BLaER1 treated with 17β-estradiol and CSF1 and Interleukin-3, amounts not matched to agents 10 nM and 100 nM (cell line): ENCODE measurements at regions not wholly inside any gene's neighbourhood (a gene's known extent, or its start where the extent isn't known, plus 50 kb on each side); places are given as distances from the start of the nearest gene placed in this dataset.

ENCODE experiments used
- H3K27ac ChIP-seq, 11 experiments: shearing (Covaris generic); formaldehyde crosslinking; 2 replicates each; pipeline ENCODE4 v1.8.1; 2022
- H3K27me3 ChIP-seq, 11 experiments: shearing (Covaris generic); formaldehyde crosslinking; 2 replicates each; pipeline ENCODE4 v1.8.1; 2022
- H3K36me3 ChIP-seq, 11 experiments: shearing (Covaris generic); formaldehyde crosslinking; 2 replicates each; pipeline ENCODE4 v1.8.1; 2022
- H3K4me1 ChIP-seq, 10 experiments: shearing (Covaris generic); formaldehyde crosslinking; 2 replicates each; pipeline ENCODE4 v1.8.1; 2022
- H3K4me2 ChIP-seq, 11 experiments: shearing (Covaris generic); formaldehyde crosslinking; 2 replicates each; pipeline ENCODE4 v1.8.1; 2022
- H3K4me3 ChIP-seq, 10 experiments: shearing (Covaris generic); formaldehyde crosslinking; 2 replicates each; pipeline ENCODE4 v1.8.1; 2022
- H3K9ac ChIP-seq, 11 experiments: shearing (Covaris generic); formaldehyde crosslinking; 2 replicates each; pipeline ENCODE4 v1.8.1; 2022
- H3K9me3 ChIP-seq, 11 experiments: shearing (Covaris generic); formaldehyde crosslinking; replicated peaks in 1 of 11; 2 replicates each; pipeline ENCODE4 v1.8.1; 2022
- H4K20me1 ChIP-seq, 11 experiments: shearing (Covaris generic); formaldehyde crosslinking; 2 replicates each; pipeline ENCODE4 v1.8.1; 2022
- Cebpa-rat ChIP-seq, 11 experiments: shearing (Covaris generic); IDR thresholded peaks; 2 replicates each; pipeline ENCODE4 v1.8.1; 2022

DNA sequence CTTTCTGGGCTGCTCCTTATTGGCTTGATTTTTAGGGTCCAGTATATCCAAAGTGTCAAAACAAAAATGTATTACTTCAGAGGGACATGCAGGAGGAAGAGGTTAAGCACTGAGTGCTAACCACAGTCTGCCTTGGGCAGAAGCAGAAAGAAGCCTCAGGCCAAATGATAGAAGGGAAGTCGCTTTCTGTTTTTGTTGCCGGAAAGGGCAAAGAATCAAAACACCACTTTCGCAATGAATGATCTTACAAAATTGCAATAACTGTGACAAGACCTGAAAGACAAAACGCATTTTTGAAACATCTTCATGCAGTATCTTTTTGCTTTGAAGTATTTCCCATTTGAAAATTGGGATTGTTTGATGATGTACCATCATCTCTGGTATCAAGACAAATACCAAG is 70.1 kb upstream of the PICALM start:
- peak overlapping the region in 9 of 11 experiments; percentile 12 to 74 (median 67); a peak in 14 of 22 replicates for H3K9ac ChIP-seq
- H4K20me1 ChIP-seq = no peaks in the 10 kb centered on the region
- no peaks in the 10 kb centered on the region for H3K27me3 ChIP-seq
- H3K9me3 ChIP-seq = peaks cover 0 to 11% (median 0%) of the 10 kb centered on the region in 11 experiments; a peak in 2 of 22 replicates
- TF ChIP-seq Cebpa-rat (IDR thresholded peaks at IDR 0.05) = peak; percentile 40 to 96 (median 75); a peak in 16 of 22 replicates
- peak overlapping the region; percentile 10 to 94 (median 77); a peak in 21 of 22 replicates for H3K4me2 ChIP-seq
- H3K27ac ChIP-seq = peak overlapping the region; percentile 15 to 93 (median 85); a peak in 19 of 22 replicates
- peaks cover 8 to 99% (median 73%) of the 10 kb centered on the region in 10 experiments; a peak in 19 of 20 replicates for H3K4me1 ChIP-seq
- H3K4me3 ChIP-seq = no peak overlapping the region
- no peaks in the 10 kb centered on the region; a peak in 1 of 22 replicates for H3K36me3 ChIP-seq

DNA sequence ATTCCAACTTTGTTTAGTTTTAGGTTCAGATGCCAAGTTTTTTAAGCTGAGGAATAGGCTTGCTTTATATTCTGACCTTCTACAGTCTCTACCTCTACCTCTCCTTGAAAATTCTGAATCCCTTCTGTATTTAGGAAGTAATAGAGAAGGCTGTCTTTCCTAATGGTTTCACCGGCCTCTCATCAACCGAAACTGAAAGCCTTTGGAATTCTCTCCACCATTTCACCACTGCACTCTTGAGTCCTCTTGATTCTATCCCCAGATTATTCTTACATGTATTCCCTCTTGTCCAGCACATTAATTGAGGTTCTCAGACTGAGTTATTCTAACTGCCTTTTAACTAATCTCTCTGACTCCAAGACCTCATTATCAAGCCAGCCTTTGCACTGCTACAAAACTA is 67.7 kb upstream of the PICALM start:
- H3K4me3 ChIP-seq = no peak overlapping the region
- no peaks in the 10 kb centered on the region for H3K27me3 ChIP-seq
- H3K4me1 ChIP-seq = peaks cover 8 to 81% (median 50%) of the 10 kb centered on the region in 10 experiments; a peak in 19 of 20 replicates
- no peak for TF ChIP-seq Cebpa-rat (IDR thresholded peaks at IDR 0.05)
- peak overlapping the region in 5 of 11 experiments; percentile 24 to 72 (median 52); a peak in 7 of 22 replicates for H3K4me2 ChIP-seq
- H3K9me3 ChIP-seq = peaks cover 0 to 11% (median 0%) of the 10 kb centered on the region in 11 experiments; a peak in 2 of 22 replicates
- H4K20me1 ChIP-seq = no peaks in the 10 kb centered on the region
- H3K9ac ChIP-seq = no peak overlapping the region
- H3K36me3 ChIP-seq = no peaks in the 10 kb centered on the region; a peak in 1 of 22 replicates
- H3K27ac ChIP-seq = peak overlapping the region in 5 of 11 experiments; percentile 14 to 52 (median 25); a peak in 6 of 22 replicates

GRCh38 chr11:86135319-86135714 is 66.4 kb upstream of the PICALM start:
- H3K27ac ChIP-seq = peak overlapping the region in 6 of 11 experiments; percentile 14 to 61 (median 38); a peak in 7 of 22 replicates
- peak overlapping the region in 5 of 11 experiments; percentile 44 to 72 (median 63); a peak in 10 of 22 replicates for H3K4me2 ChIP-seq

DNA sequence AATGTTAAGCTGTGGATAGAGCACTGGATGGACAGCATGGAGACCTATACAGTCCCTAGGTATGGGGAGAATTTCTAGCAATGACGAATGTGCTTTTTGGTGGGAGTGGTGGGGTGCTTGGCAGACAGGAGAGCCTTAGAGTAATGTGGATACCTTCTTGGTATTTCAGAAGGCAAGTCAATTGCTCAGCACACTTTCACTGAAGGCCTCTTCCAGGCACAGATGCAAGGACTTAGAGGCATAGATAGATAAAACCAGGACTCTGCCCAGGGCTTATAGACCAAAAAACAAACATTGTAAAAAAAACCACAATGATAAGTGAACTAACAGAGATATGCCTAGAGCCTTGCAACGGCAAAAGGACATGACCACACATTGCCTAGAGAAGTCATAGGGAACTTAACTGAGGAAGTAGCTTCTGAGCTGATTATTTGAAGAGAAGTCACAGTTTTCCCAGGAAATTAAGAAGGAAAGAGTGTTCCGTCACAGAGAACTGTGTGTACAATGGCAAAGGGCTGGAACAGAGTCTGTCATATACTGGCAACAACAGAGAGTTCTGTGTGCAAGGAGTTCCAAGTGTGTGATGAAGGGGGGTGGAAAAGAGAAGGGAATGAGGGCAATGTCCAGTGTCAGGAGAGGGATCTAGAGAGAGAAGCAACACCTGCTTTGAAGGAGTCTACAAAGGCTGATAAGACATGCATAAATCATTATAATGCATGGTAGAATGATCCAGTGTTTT is 65.9 kb upstream of the PICALM start:
- H3K4me3 ChIP-seq = no peak overlapping the region

More at GRCh38 chr11:86135319-86135714, 66.4 kb upstream of the PICALM start:
- no peak overlapping the region for H3K9ac ChIP-seq
- no peaks in the 10 kb centered on the region for H4K20me1 ChIP-seq
- H3K4me3 ChIP-seq = no peak overlapping the region
- H3K9me3 ChIP-seq = peaks cover 0 to 11% (median 0%) of the 10 kb centered on the region in 11 experiments; a peak in 2 of 22 replicates
- no peaks in the 10 kb centered on the region; a peak in 1 of 22 replicates for H3K36me3 ChIP-seq
- peaks cover 8 to 75% (median 38%) of the 10 kb centered on the region in 10 experiments; a peak in 19 of 20 replicates for H3K4me1 ChIP-seq
- H3K27me3 ChIP-seq = no peaks in the 10 kb centered on the region
- no peak for TF ChIP-seq Cebpa-rat (IDR thresholded peaks at IDR 0.05)

DNA sequence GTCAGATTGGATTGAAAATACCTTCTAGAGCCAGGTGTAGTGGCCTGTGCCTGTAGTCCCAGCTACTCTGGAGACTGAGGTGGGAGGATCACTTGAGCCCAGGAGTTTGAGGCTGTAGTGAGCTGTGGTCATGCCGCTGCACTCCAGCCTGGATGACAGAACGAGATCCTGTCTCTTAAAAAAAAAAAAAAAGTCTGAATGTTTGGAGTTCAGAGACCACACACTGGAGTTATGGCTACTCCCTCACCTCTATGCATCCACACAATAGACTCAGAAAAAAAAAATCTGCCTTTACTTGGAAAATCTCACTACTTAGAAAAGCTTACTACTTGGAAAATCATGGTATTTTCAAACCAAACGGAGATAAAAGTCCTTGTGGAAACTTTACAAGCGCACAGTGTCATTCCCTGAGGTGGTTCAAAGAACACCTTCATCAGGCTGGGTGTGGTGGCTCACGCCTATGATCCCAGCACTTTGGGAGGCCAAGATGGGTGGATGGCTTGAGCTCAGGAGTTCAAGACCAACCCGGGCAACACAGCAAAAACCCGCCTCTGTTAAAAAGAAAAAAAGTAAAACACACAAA is 63.9 kb upstream of the PICALM start:
- Histone ChIP-seq H4K20me1 (no peaks in the 10 kb centered on the region), H3K4me1 (peaks cover 0 to 54% (median 13%) of the 10 kb centered on the region in 10 experiments; a peak in 10 of 20 replicates), H3K27me3 (no peaks in the 10 kb centered on the region), H3K4me2 (no peak overlapping the region), H3K9me3 (peaks cover 0 to 5% (median 0%) of the 10 kb centered on the region in 11 experiments; a peak in 1 of 22 replicates), H3K27ac (no peak overlapping the region), H3K9ac (no peak overlapping the region), H3K36me3 (no peaks in the 10 kb centered on the region), H3K4me3 (no peak overlapping the region)
- TF ChIP-seq Cebpa-rat (IDR thresholded peaks at IDR 0.05) = no peak

More for the DNA sequence above, 65.9 kb upstream of the PICALM start:
- no peaks in the 10 kb centered on the region; a peak in 1 of 22 replicates for H3K36me3 ChIP-seq
- no peaks in the 10 kb centered on the region for H3K27me3 ChIP-seq
- peak overlapping the region in 5 of 11 experiments; percentile 44 to 72 (median 63); a peak in 10 of 22 replicates for H3K4me2 ChIP-seq
- H3K9ac ChIP-seq = 0 out of 22 replicates have a peak overlapping the region, but pooled peaks of 1 of the 11 experiments have one; percentile 15
- TF ChIP-seq Cebpa-rat (IDR thresholded peaks at IDR 0.05) = no peak
- peak overlapping the region in 6 of 11 experiments; percentile 2 to 61 (median 38); a peak in 9 of 22 replicates for H3K27ac ChIP-seq
- peaks cover 0 to 7% (median 0%) of the 10 kb centered on the region in 11 experiments; a peak in 2 of 22 replicates for H3K9me3 ChIP-seq
- H4K20me1 ChIP-seq = no peaks in the 10 kb centered on the region
- peaks cover 8 to 72% (median 32%) of the 10 kb centered on the region in 10 experiments; a peak in 19 of 20 replicates for H3K4me1 ChIP-seq

- Histone ChIP-seq H3K9me3 (peaks cover 0 to 5% (median 0%) of the 10 kb centered on the region in 11 experiments; a peak in 1 of 22 replicates), H4K20me1 (no peaks in the 10 kb centered on the region), H3K4me1 (peaks cover 0 to 26% (median 3%) of the 10 kb centered on the region in 10 experiments; a peak in 10 of 20 replicates), H3K36me3 (no peaks in the 10 kb centered on the region), H3K4me3 (no peak overlapping the region), H3K4me2 (peak overlapping the region in 1 of 11 experiments; percentile 12; a peak in 1 of 22 replicates), H3K27me3 (no peaks in the 10 kb centered on the region), H3K27ac (no peak overlapping the region), H3K9ac (no peak overlapping the region)
- no peak for TF ChIP-seq Cebpa-rat (IDR thresholded peaks at IDR 0.05)
These were observed 61.1 kb upstream of the PICALM start for GRCh38 chr11:86129740-86130540.

GRCh38 chr11:86128914-86129313 is 60.0 kb upstream of the PICALM start:
- Histone ChIP-seq H3K4me3 (no peak overlapping the region), H3K9me3 (peaks cover 0 to 5% (median 0%) of the 10 kb centered on the region in 11 experiments; a peak in 1 of 22 replicates), H3K36me3 (no peaks in the 10 kb centered on the region), H4K20me1 (no peaks in the 10 kb centered on the region), H3K27me3 (no peaks in the 10 kb centered on the region), H3K9ac (no peak overlapping the region), H3K27ac (no peak overlapping the region), H3K4me2 (no peak overlapping the region), H3K4me1 (peaks cover 0 to 16% (median under 1%) of the 10 kb centered on the region in 10 experiments; a peak in 7 of 20 replicates)
- no peak for TF ChIP-seq Cebpa-rat (IDR thresholded peaks at IDR 0.05)

GRCh38 chr11:86126862-86127261 is 58.0 kb upstream of the PICALM start:
- Histone ChIP-seq H3K9me3 (peaks cover 0 to 5% (median 0%) of the 10 kb centered on the region in 11 experiments; a peak in 1 of 22 replicates), H3K36me3 (no peaks in the 10 kb centered on the region), H3K9ac (no peak overlapping the region), H3K4me1 (peaks cover 0 to 17% (median 10%) of the 10 kb centered on the region in 10 experiments; a peak in 15 of 20 replicates), H3K27ac (no peak overlapping the region), H3K4me3 (no peak overlapping the region), H3K27me3 (no peaks in the 10 kb centered on the region), H3K4me2 (0 out of 22 replicates have a peak overlapping the region, but pooled peaks of 1 of the 11 experiments have one; percentile 8), H4K20me1 (no peaks in the 10 kb centered on the region)
- TF ChIP-seq Cebpa-rat (IDR thresholded peaks at IDR 0.05) = no peak
